ENCODE measurements at regions not wholly inside any gene's neighbourhood (a gene's known extent, or its start where the extent isn't known, plus 50 kb on each side); places are given as distances from the start of the nearest gene placed in this dataset.
"Not testable (repeated sequence)": the region's sequence is repeated elsewhere in the genome, so short reads cannot be mapped to it uniquely, and the experiment has no call there.

- no peak for DNase-seq
Measured at GRCh38 chr13:43946281-43946680, 66.6 kb downstream of the LACC1 start.

GRCh38 chr13:43947897-43948458, 68.3 kb downstream of the LACC1 start:
- DNase-seq = no peak

- DNase-seq = no peak
Measured at GRCh38 chr13:43953370-43953769, 73.7 kb downstream of the LACC1 start.

GRCh38 chr13:43956975-43957374, 77.3 kb downstream of the LACC1 start:
- not testable (repeated sequence) for DNase-seq

- no peak for DNase-seq
Measured at GRCh38 chr13:43959291-43959690, 79.6 kb downstream of the LACC1 start.

GRCh38 chr13:43961909-43962308, 82.2 kb downstream of the LACC1 start:
- no peak for DNase-seq

- DNase-seq = no peak
Measured at GRCh38 chr13:43963726-43964125, 84.0 kb downstream of the LACC1 start.

- no peak for DNase-seq
Measured at GRCh38 chr13:43964698-43965458, 85.2 kb downstream of the LACC1 start.

GRCh38 chr13:43965459-43965845, 85.7 kb downstream of the LACC1 start:
- no peak for DNase-seq

GRCh38 chr13:43968251-43968942, 88.7 kb downstream of the LACC1 start:
- DNase-seq = not testable (repeated sequence)

GRCh38 chr13:43968943-43969690, 89.4 kb downstream of the LACC1 start:
- DNase-seq = not testable (repeated sequence)

- not testable (repeated sequence) for DNase-seq
Measured at GRCh38 chr13:43969919-43970318, 90.2 kb downstream of the LACC1 start.

- not testable (repeated sequence) for DNase-seq
Measured at GRCh38 chr13:43970520-43971242, 91.0 kb downstream of the LACC1 start.

GRCh38 chr13:43971324-43971723, 91.6 kb downstream of the LACC1 start:
- not testable (repeated sequence) for DNase-seq

- no peak for DNase-seq
Measured at GRCh38 chr13:43977911-43978310, 98.2 kb downstream of the LACC1 start.

GRCh38 chr13:43978688-43979087, 99.0 kb downstream of the LACC1 start:
- no peak for DNase-seq

GRCh38 chr13:43979492-43979891, 99.8 kb downstream of the LACC1 start:
- DNase-seq = no peak

- DNase-seq = no peak
Measured at GRCh38 chr13:43980587-43980986, 100.9 kb downstream of the LACC1 start.

GRCh38 chr13:43981091-43981490, 101.4 kb downstream of the LACC1 start:
- DNase-seq = no peak

GRCh38 chr13:43981512-43982301, 102.0 kb downstream of the LACC1 start:
- no peak for DNase-seq

GRCh38 chr13:43983373-43983772, 103.7 kb downstream of the LACC1 start:
- DNase-seq = no peak

GRCh38 chr13:43984292-43984691, 104.6 kb downstream of the LACC1 start:
- no peak for DNase-seq

Measured in SW 1271 (cell line).